ENCODE measurements at regions not wholly inside any gene's neighbourhood (a gene's known extent, or its start where the extent isn't known, plus 50 kb on each side); places are given as distances from the start of the nearest gene placed in this dataset.
"Not testable (repeated sequence)": the region's sequence is repeated elsewhere in the genome, so short reads cannot be mapped to it uniquely, and the experiment has no call there.

DNA sequence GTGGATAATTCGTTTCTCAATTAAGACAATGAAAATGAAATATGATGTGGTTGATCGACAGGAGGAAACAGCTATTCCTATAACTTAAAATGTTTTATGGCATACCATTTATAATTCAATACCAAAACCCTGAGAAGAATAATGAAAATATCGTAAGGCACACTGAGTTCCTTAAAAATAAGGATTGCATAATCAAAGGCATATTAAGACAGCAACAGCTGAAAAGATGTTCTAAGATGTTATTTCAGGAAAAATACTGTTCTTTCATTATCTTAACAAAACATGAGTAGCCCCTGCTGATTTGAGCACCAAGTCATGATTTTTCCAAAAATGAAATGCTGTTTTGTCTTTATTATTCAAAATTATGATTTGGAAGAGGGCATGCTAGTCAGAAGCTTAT, 189.4 kb upstream of the ALG10 start:
- H3K4me3 ChIP-seq (ENCODE audit: low read depth, low read length): no peak overlapping the region
- no peak for TF ChIP-seq CTCF (IDR thresholded peaks at IDR 0.05; ENCODE audit: borderline replicate concordance, insufficient read depth, low read depth, low read length)

- TF ChIP-seq CTCF (IDR thresholded peaks at IDR 0.05; ENCODE audit: borderline replicate concordance, insufficient read depth, low read depth, low read length): no peak
Measured at GRCh38 chr12:33834672-33835071, 187.6 kb upstream of the ALG10 start.

GRCh38 chr12:33876618-33877017, 145.7 kb upstream of the ALG10 start:
- no peak for TF ChIP-seq CTCF (IDR thresholded peaks at IDR 0.05; ENCODE audit: borderline replicate concordance, insufficient read depth, low read depth, low read length)
- H3K4me3 ChIP-seq (ENCODE audit: low read depth, low read length): no peak overlapping the region

More at GRCh38 chr12:33834672-33835071, 187.6 kb upstream of the ALG10 start:
- H3K4me3 ChIP-seq (ENCODE audit: low read depth, low read length): no peak overlapping the region

DNA sequence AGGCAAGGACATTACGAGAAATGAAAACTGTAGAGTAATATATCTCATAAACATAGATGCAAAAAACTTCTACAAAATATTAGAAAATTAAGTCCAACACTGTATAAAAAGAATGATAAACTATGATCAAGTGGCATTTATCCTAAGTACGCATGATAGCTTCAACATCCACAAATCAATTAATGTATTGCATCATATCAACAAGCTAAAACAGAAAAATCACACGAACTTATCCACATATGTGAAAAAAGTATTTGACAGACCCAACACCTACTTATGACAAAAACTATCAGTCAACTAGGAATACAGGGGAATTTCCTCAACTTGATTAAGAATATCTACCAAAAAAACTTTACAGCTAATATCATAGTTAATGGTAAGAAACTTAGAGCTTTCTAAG, 129.9 kb upstream of the ALG10 start:
- H3K4me3 ChIP-seq (ENCODE audit: low read depth, low read length): no peak overlapping the region
- no peak for TF ChIP-seq CTCF (IDR thresholded peaks at IDR 0.05; ENCODE audit: borderline replicate concordance, insufficient read depth, low read depth, low read length)

- H3K4me3 ChIP-seq (ENCODE audit: low read depth, low read length): not testable (repeated sequence)
Measured at GRCh38 chr12:33920460-33920859, 101.8 kb upstream of the ALG10 start.

DNA sequence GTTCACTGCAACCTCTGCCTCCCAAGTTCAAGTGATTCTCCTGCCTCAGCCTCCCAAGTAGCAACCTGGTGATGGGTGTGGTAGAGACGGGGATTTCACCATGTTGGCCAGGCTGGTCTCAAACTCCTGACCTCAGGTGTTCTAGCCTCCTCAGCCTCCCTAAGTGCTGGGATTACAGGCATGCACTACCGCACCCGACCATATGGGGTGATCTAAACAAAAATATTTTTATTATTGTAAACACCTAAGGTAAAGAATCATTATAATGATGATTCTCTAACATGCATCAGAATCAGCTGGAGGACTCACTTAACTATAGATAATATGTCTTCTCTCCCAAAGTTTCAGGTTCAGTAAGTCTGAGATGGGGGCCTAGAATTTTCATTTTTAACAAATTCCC, 96.2 kb upstream of the ALG10 start:
- no peak overlapping the region for H3K4me3 ChIP-seq (ENCODE audit: low read depth, low read length)
- no peak for TF ChIP-seq CTCF (IDR thresholded peaks at IDR 0.05; ENCODE audit: borderline replicate concordance, insufficient read depth, low read depth, low read length)

DNA sequence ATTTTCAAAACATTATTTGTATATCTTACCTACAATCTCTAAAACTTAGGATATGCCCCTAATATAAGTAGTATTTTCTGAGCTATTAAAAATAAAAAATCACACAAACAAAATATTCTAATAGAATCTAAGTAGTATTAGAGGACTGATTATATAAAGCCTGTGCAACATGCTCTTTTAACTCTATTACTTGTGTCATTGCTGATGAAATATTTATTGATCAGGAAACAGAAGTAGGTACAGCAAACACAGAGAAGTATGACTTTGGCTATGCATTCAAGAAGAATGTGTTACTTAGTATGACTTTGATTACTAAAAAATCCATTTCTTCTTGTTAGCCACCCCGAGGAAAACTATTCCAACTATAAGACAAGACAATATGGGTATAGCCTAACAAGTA, 84.6 kb upstream of the ALG10 start:
- H3K4me3 ChIP-seq (ENCODE audit: low read depth, low read length): not testable (repeated sequence)

- no peak overlapping the region for H3K4me3 ChIP-seq (ENCODE audit: low read depth, low read length)
- no peak for TF ChIP-seq CTCF (IDR thresholded peaks at IDR 0.05; ENCODE audit: borderline replicate concordance, insufficient read depth, low read depth, low read length)
Measured at GRCh38 chr12:33942172-33942571, 80.1 kb upstream of the ALG10 start.
